HL-60 (cell line): ENCODE measurements at regions not wholly inside any gene's neighbourhood (a gene's known extent, or its start where the extent isn't known, plus 50 kb on each side); places are given as distances from the start of the nearest gene placed in this dataset.

Experiments used
- DNase-seq, 2 experiments: peaks; one replicate each; pipeline ENCODE4 v3.0.0-alpha.2; 2010 to 2020; ENCODE audit warnings: low read depth in 1 of 2, low spot score in 1 of 2
- H3K27ac ChIP-seq: fragments of 250-450 bp; sonication (Bioruptor Pico); replicated peaks from 2 replicates; pipeline ENCODE4 v1.5.1; 2020; ENCODE audit warnings: mild to moderate bottlenecking, moderate library complexity
- H3K27me3 ChIP-seq: fragments of 250-450 bp; sonication (Bioruptor Pico); 2 replicates; pipeline ENCODE4 v1.5.1; 2021; ENCODE audit warnings: mild to moderate bottlenecking, moderate library complexity; ENCODE audit not compliant: insufficient read depth, poor library complexity, severe bottlenecking
- H3K4me3 ChIP-seq: replicated peaks from 2 replicates; pipeline ENCODE4 v1.5.1; 2011; ENCODE audit warnings: mild to moderate bottlenecking, control low read depth, low read length; ENCODE audit not compliant: insufficient read depth
- CTCF ChIP-seq: IDR thresholded peaks from one replicate; pipeline ENCODE4 v1.5.1; 2011; ENCODE audit warnings: low read length, control low read depth, inconsistent platforms; ENCODE audit not compliant: insufficient read depth
- GABPA ChIP-seq: IDR thresholded peaks from 2 replicates; pipeline ENCODE4 v1.6.1; 2012; ENCODE audit warnings: low read depth
- POLR2AphosphoS5 ChIP-seq: IDR thresholded peaks from 2 replicates; pipeline ENCODE4 v1.6.1; 2012; ENCODE audit warnings: low read depth
- REST ChIP-seq: IDR thresholded peaks from 2 replicates; pipeline ENCODE4 v1.6.1; 2012; ENCODE audit warnings: low read depth; ENCODE audit not compliant: insufficient replicate concordance
- SPI1 ChIP-seq: IDR thresholded peaks from 2 replicates; pipeline ENCODE4 v1.6.1; 2012; ENCODE audit warnings: low read depth, mild to moderate bottlenecking, borderline replicate concordance

- TF ChIP-seq REST: no peak
- TF ChIP-seq GABPA: no peak
- no peak for TF ChIP-seq CTCF
- no peak for TF ChIP-seq POLR2AphosphoS5
- no peak for TF ChIP-seq SPI1
- no peak overlapping the region for H3K27ac ChIP-seq
- DNase-seq: no peak
- no peaks in the 10 kb centered on the region for H3K27me3 ChIP-seq
- no peak overlapping the region for H3K4me3 ChIP-seq
Measured at GRCh38 chr9:761176-761792, 80.2 kb upstream of the DMRT1 start.

- no peak overlapping the region for H3K27ac ChIP-seq
- H3K4me3 ChIP-seq: no peak overlapping the region
- no peak for DNase-seq
- H3K27me3 ChIP-seq: no peaks in the 10 kb centered on the region
- TF ChIP-seq SPI1 (no peak), REST (no peak), POLR2AphosphoS5 (no peak), GABPA (no peak), CTCF (no peak)
Measured at GRCh38 chr9:761793-762560, 79.5 kb upstream of the DMRT1 start.

- Histone ChIP-seq H3K4me3 (no peak overlapping the region), H3K27me3 (no peaks in the 10 kb centered on the region), H3K27ac (no peak overlapping the region)
- DNase-seq: no peak
- TF ChIP-seq SPI1 (no peak), POLR2AphosphoS5 (no peak), REST (no peak), CTCF (no peak), GABPA (no peak)
Measured at GRCh38 chr9:763692-764091, 77.8 kb upstream of the DMRT1 start.
